ENCODE measurements at regions not wholly inside any gene's neighbourhood (a gene's known extent, or its start where the extent isn't known, plus 50 kb on each side); places are given as distances from the start of the nearest gene placed in this dataset.
A peak's percentile ranks its signal among the peaks of the same experiment; 100 is the strongest.
"Not testable (repeated sequence)": the region's sequence is repeated elsewhere in the genome, so short reads cannot be mapped to it uniquely, and the experiment has no call there.

DNA sequence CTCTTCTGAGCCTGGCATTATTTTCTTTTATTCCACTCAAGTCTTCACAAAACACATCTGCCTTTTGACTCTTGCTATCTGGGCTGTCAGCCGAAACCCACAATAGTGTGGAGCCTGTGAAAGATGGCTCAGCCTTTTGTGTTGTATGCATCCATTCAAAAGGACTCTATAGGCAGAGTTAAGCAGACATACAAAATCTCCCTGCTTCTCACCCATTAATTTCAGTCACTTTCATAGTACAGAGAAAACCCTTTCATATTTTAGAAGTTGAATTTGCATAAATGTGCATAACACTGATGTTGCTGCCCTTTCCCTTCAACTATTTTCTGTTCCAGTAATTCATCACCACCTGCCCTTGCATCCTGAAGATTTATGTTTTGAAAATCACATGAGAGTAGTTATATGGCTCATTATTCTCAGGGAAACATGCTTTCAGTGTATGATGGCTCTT lies 154.6 kb downstream of the EVA1A start:
- Mint-ChIP-seq H3K4me1 (peaks cover 16% of the 10 kb centered on the region), H3K9me3 (peaks cover 10 to 14% of the 10 kb centered on the region in 2 donors), H3K27me3 (no peaks in the 10 kb centered on the region), H3K4me3 (no peak overlapping the region), H3K27ac (no peak overlapping the region)
- ATAC-seq, result no peak
- no peak for DNase-seq

DNA sequence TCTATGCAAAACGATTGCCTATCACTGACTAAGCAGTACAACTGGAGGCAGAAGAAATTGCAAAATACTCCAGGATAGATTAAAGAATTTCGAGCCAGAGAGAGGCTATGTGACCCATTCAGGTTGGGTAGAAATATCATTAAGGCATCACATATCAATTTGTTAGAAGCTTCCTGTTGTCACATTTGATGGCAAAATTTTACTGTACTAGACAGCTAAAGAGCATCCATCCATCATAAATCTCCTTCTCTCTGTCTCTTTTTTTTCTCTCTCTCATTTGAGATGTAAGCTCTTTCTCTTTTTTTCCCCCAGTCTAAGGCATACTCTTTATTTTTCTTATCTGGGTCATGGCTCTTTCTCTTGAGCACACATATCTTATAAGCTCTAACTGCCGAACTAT lies 155.7 kb downstream of the EVA1A start:
- no peak for DNase-seq
- no peak overlapping the region for H3K27ac Mint-ChIP-seq
- ATAC-seq, result no peak
- peaks cover 16% of the 10 kb centered on the region for H3K4me1 Mint-ChIP-seq
- peaks cover 2 to 7% of the 10 kb centered on the region in 2 donors for H3K9me3 Mint-ChIP-seq
- no peaks in the 10 kb centered on the region for H3K27me3 Mint-ChIP-seq
- no peak overlapping the region for H3K4me3 Mint-ChIP-seq

DNA sequence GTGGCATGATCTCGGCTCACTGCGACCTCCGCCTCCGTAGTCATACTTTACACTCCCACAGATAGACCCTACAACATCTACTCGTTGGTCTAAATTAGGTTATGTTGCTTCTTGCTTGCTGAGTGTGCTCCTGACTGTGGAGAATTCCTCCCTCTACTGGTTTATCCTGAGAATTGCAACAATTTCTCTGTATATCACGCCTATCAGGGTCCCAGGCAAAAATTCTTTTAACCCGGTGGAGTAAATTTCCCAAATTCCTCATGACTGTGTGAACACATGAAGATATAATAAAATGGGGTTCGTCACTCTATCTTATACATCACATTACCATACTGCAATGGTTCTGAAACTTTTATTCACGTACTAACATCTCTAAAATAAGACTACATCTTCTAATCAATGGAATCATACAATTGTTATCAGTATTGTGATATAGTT lies 156.7 kb downstream of the EVA1A start:
- Mint-ChIP-seq H3K27me3 (no peaks in the 10 kb centered on the region), H3K4me1 (peaks cover 16% of the 10 kb centered on the region), H3K27ac (peak overlapping the region in 1 of 2 donors; percentile 51), H3K4me3 (peak overlapping the region in 1 of 2 donors; percentile 50), H3K9me3 (no peaks in the 10 kb centered on the region)
- DNase-seq (peak in 1 of 2 donors; percentile 10), ATAC-seq (peak; percentile 81)

DNA sequence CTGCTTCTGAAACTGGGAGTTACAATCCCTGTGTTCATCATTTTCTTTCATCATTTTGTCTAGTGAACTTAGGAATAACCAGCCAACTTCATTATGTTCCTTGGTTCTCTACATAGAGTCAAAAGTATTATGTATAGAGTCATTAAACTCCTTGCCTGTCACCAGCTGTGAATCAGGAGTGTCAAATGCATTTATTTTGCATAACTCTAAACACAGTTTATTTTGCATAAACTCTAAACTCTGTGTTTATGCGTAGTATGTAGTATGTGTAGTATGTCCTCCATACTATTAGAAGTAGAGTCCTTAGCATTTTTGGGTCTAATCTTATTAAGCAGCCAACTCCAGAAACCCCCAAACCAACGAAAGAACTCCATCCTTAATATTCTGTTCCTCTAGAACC lies 164.4 kb downstream of the EVA1A start:
- no peak for ATAC-seq
- Mint-ChIP-seq H3K27ac (no peak overlapping the region), H3K4me1 (no peaks in the 10 kb centered on the region), H3K9me3 (peaks cover 0 to 23% of the 10 kb centered on the region in 2 donors), H3K4me3 (no peak overlapping the region), H3K27me3 (no peaks in the 10 kb centered on the region)
- DNase-seq, result no peak

- H3K27me3 Mint-ChIP-seq, DNase-seq, ATAC-seq, H3K4me3 Mint-ChIP-seq, H3K4me1 Mint-ChIP-seq, H3K27ac Mint-ChIP-seq: not testable (repeated sequence)
- peaks cover 6 to 32% of the 10 kb centered on the region in 2 donors for H3K9me3 Mint-ChIP-seq
Observed at GRCh38 chr2:75394764-75395163, 166.0 kb downstream of the EVA1A start.

DNA sequence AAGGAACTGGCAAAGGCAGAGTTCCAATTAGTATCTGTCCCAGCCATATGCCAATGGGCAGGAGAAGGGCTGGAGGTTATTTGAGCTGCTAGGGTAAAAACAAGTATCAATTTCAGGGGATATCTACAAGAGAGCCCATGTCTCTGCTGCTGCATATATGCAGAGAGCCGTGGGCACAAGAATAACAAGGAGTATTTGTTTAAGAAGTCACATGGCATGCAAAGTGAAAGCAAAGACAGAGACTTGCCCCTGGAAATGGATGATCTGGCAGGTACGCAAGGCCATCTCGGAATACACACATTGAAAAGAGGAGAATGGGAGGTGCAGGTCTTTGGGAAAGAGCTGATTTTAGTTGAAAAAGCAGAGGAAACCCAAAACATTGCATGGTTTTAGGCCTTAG lies 170.6 kb downstream of the EVA1A start:
- no peak for ATAC-seq
- no peaks in the 10 kb centered on the region for H3K4me1 Mint-ChIP-seq
- H3K27me3 Mint-ChIP-seq, result no peaks in the 10 kb centered on the region
- DNase-seq, result no peak
- no peak overlapping the region for H3K27ac Mint-ChIP-seq
- no peak overlapping the region for H3K4me3 Mint-ChIP-seq
- H3K9me3 Mint-ChIP-seq, result peaks cover 16 to 27% of the 10 kb centered on the region in 2 donors

DNA sequence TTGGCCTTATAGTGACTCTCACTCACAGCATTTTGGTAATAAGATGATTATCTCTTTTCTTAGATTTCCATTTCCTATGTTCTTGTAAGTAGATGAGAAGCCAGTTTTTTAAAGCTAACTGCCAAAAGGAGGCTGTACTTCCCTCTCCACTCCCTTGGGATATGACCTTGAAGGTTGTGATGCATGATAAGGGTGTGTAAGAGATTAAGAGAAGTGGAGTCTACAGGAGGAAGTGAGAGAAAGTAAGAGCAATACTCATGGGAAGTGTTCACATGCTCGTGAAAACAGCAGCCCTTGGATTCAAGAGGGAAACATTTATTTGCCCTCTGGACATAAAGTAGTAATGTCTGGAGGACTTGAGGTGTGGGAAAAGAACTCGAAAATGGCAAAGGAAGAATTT lies 171.5 kb downstream of the EVA1A start:
- H3K4me3 Mint-ChIP-seq, result no peak overlapping the region
- H3K27ac Mint-ChIP-seq, result no peak overlapping the region

DNA sequence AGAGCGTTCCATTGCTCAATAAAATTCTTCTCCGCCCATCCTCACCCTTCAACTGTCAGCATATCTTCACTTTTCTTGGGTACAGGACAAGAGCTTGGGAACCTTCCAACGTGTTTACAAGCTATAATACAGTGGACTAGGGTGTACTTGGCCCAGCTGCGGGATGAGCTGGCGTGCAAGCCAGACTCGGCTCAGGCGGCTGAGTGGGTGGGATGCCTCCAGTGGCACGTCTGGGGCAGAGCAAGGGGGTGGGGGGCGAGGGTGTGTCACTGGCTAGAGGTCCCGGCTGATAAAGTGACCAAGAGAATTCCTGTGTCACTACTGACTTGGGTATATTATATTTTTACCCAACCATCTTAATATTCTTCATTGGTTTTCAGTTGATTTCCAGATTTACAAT lies 179.7 kb downstream of the EVA1A start:
- Mint-ChIP-seq H3K27ac (no peak overlapping the region), H3K27me3 (no peaks in the 10 kb centered on the region), H3K4me1 (no peaks in the 10 kb centered on the region), H3K9me3 (peaks cover 7 to 33% of the 10 kb centered on the region in 2 donors), H3K4me3 (no peak overlapping the region)
- DNase-seq (no peak), ATAC-seq (no peak)

More for the DNA sequence above, 171.5 kb downstream of the EVA1A start:
- Mint-ChIP-seq H3K27me3 (no peaks in the 10 kb centered on the region), H3K4me1 (no peaks in the 10 kb centered on the region), H3K9me3 (peaks cover 25 to 27% of the 10 kb centered on the region in 2 donors)
- ATAC-seq, result no peak
- DNase-seq, result no peak

DNA sequence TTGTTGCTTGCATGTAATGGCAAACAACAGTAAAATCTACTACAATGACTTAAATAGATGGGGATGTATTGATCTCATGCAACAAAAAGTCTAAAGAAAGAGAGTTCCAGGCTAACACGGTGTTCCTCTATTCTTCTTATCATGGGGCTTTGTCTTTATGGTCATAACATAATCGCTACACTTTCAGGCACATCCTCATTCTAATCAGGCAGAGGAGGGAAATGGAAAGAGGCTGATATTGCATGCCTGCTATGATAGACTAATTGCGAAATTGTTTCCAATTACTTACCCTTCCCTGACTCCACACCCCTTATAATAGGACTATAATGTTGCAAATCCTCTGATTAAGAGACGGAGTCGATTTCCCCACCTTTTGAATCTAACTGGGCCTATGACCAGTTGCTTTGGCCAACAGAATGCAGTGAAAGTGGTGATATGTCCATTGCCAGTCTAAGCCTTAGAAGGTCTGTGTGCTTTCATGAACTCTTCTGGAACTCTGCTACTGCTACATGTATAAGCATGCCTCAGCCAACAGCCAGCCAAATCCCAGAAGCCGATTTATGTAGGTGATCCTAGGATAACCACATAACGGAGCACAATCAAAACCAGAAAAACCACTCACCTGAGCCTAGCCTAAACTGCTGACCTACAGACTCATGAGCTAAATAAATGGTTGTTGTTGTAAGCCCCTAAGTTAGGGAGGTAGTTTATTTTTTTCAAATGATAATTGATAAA lies 180.3 kb upstream of the TACR1 start:
- Mint-ChIP-seq H3K27ac (no peak overlapping the region), H3K4me1 (no peaks in the 10 kb centered on the region), H3K4me3 (no peak overlapping the region), H3K9me3 (peaks cover 14 to 36% of the 10 kb centered on the region in 2 donors), H3K27me3 (no peaks in the 10 kb centered on the region)
- no peak for DNase-seq
- ATAC-seq, result no peak

GRCh38 chr2:75375646-75376582 lies 176.6 kb upstream of the TACR1 start:
- H3K27ac Mint-ChIP-seq, result no peak overlapping the region
- peaks cover 41 to 54% of the 10 kb centered on the region in 2 donors for H3K9me3 Mint-ChIP-seq
- DNase-seq (no peak), ATAC-seq (no peak)
- H3K4me1 Mint-ChIP-seq, result no peaks in the 10 kb centered on the region
- no peaks in the 10 kb centered on the region for H3K27me3 Mint-ChIP-seq
- no peak overlapping the region for H3K4me3 Mint-ChIP-seq

GRCh38 chr2:75374414-75374957 lies 175.2 kb upstream of the TACR1 start:
- H3K27me3 Mint-ChIP-seq, ATAC-seq, H3K4me1 Mint-ChIP-seq, H3K4me3 Mint-ChIP-seq, H3K27ac Mint-ChIP-seq, DNase-seq: not testable (repeated sequence)
- peaks cover 55 to 57% of the 10 kb centered on the region in 2 donors for H3K9me3 Mint-ChIP-seq

GRCh38 chr2:75367401-75367800 lies 168.1 kb upstream of the TACR1 start:
- Mint-ChIP-seq H3K27me3 (no peaks in the 10 kb centered on the region), H3K27ac (no peak overlapping the region), H3K9me3 (peaks cover 30 to 69% of the 10 kb centered on the region in 2 donors), H3K4me1 (no peaks in the 10 kb centered on the region), H3K4me3 (no peak overlapping the region)
- ATAC-seq (no peak), DNase-seq (no peak)

- ATAC-seq, result no peak
- H3K4me1 Mint-ChIP-seq, result no peaks in the 10 kb centered on the region
- H3K9me3 Mint-ChIP-seq, result peaks cover 2 to 30% of the 10 kb centered on the region in 2 donors
Observed at GRCh38 chr2:75361486-75361885, 162.2 kb upstream of the TACR1 start.

DNA sequence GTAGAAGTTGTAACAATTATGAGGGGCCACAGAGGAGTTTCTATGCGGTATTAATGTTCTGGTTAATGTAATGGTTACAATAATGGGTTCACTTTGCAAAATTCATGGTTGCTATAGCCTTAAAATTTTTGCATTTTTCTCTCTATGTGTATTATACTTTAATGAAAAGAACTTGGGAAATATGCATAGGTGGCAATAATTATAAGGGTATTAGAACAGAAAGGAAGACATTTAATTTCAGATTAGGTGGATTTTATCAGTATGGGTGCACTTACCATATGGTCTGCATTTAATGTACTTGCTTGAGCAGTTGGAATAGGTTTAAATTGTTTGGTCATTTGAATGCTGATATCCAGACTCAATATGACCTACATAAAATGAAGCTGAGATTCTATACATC lies 161.6 kb upstream of the TACR1 start:
- Mint-ChIP-seq H3K27ac (no peak overlapping the region), H3K27me3 (no peaks in the 10 kb centered on the region), H3K4me1 (no peaks in the 10 kb centered on the region), H3K4me3 (no peak overlapping the region), H3K9me3 (peaks cover 0 to 24% of the 10 kb centered on the region in 2 donors)
- DNase-seq (no peak), ATAC-seq (no peak)

More at GRCh38 chr2:75361486-75361885, 162.2 kb upstream of the TACR1 start:
- Mint-ChIP-seq H3K27ac (no peak overlapping the region), H3K27me3 (no peaks in the 10 kb centered on the region), H3K4me3 (no peak overlapping the region)
- DNase-seq, result no peak

GRCh38 chr2:75356865-75357264 lies 157.5 kb upstream of the TACR1 start:
- no peak for DNase-seq
- Mint-ChIP-seq H3K9me3 (peaks cover 4 to 15% of the 10 kb centered on the region in 2 donors), H3K27me3 (no peaks in the 10 kb centered on the region), H3K27ac (no peak overlapping the region), H3K4me3 (no peak overlapping the region), H3K4me1 (no peaks in the 10 kb centered on the region)
- no peak for ATAC-seq

Data from stimulated activated naive CD8-positive, alpha-beta T cell treated with anti-CD3 and anti-CD28 coated beads, Interleukin-15, amount 100 ng/mL, for 72 hours (primary cell).